K562 (cell line): ENCODE measurements at regions not wholly inside any gene's neighbourhood (a gene's known extent, or its start where the extent isn't known, plus 50 kb on each side); places are given as distances from the start of the nearest gene placed in this dataset.

ENCODE experiments used
- ATAC-seq: fragments of 200-7000 bp; cut with Tn5 transposase; 3 replicates; pipeline ENCODE4 v1.9.1; 2020; ENCODE audit warnings: moderate library complexity
- BruUV-seq: library from RNA; stranded (reverse); fragments of 400-500 nt; replicated peaks from 2 replicates; lab custom pipeline; 2021; lab: Mats Ljungman, UMichigan
- CTCF ChIA-PET: fragments of 300-600 bp; formaldehyde crosslinking; extraction: SDS; loops from one replicate; lab custom pipeline; 2021; ENCODE audit warnings: low intra/inter-chr PET ratio; lab: Yijun Ruan, JAX
- POLR2A ChIA-PET: fragments of 300-600, 350-650 bp; sonication (Branson Sonifier 250); formaldehyde crosslinking; extraction: SDS; loops from one replicate; lab custom pipeline; 2021; ENCODE audit warnings: antibody characterized with exemption, inconsistent platforms; lab: Yijun Ruan, JAX
- DNase-seq, 4 experiments: peaks; one replicate each; pipeline versions ENCODE4 v3.0.0 to v3.0.0-alpha.2; 2011 to 2018; ENCODE audit warnings: low spot score in 3 of 4, mixed read lengths in 3 of 4; ENCODE audit errors: extremely low read depth in 1 of 4
- FAIRE-seq: peaks from 2 replicates; lab custom pipeline; 2011; peaks lifted over from hg19 to GRCh38; lab: Jason Lieb, UNC
- H2AFZ ChIP-seq: 2 replicates; pipeline ENCODE4 v1.6.0; 2011; ENCODE audit warnings: low read depth, low read length, control low read depth, inconsistent platforms
- H3K27ac ChIP-seq: fragments of 200-600 bp; 3 replicates; pipeline ENCODE4 v1.8.0; 2011; ENCODE audit warnings: low read depth, mild to moderate bottlenecking, control low read depth, inconsistent platforms, low read length, moderate library complexity, mixed read lengths; ENCODE audit errors: extremely low read depth
- H3K27me3 ChIP-seq, 2 experiments: fragments of 300-600 bp in 1 of 2; 2 replicates in 1 of 2; 3 replicates in 1 of 2; pipeline versions ENCODE4 v1.6.0 to v1.8.0; 2011; ENCODE audit warnings: inconsistent platforms in 2 of 2, low read length in 2 of 2, mild to moderate bottlenecking in 1 of 2, mixed read lengths in 1 of 2, moderate library complexity in 1 of 2; ENCODE audit not compliant: control insufficient read depth in 2 of 2, insufficient read depth in 2 of 2
- H3K36me3 ChIP-seq: fragments of 300-600 bp; 3 replicates; pipeline ENCODE4 v1.8.0; 2011; ENCODE audit warnings: mild to moderate bottlenecking, low read length, inconsistent platforms; ENCODE audit not compliant: control insufficient read depth, insufficient read depth
- H3K4me1 ChIP-seq, 2 experiments: fragments of 200-600 bp in 1 of 2; replicated peaks in 1 of 2; 2 replicates in 1 of 2; 3 replicates in 1 of 2; pipeline versions ENCODE4 v1.5.1 to v1.8.0; 2011; ENCODE audit warnings: inconsistent platforms in 2 of 2, low read length in 2 of 2, mild to moderate bottlenecking in 1 of 2, mixed read lengths in 1 of 2, moderate library complexity in 1 of 2; ENCODE audit not compliant: control insufficient read depth in 2 of 2, insufficient read depth in 2 of 2
- H3K4me2 ChIP-seq: 2 replicates; pipeline ENCODE4 v1.6.1; 2011; ENCODE audit warnings: low read length, control low read depth, inconsistent platforms, mixed read lengths; ENCODE audit not compliant: insufficient read depth
- H3K4me3 ChIP-seq: fragments of 200-600 bp; sonication (generic), shearing (Covaris generic); 2 replicates; pipeline ENCODE4 v1.5.1; 2016; ENCODE audit warnings: control low read depth, inconsistent platforms
- H3K79me2 ChIP-seq: fragments of 200-600 bp; 3 replicates; pipeline ENCODE4 v1.8.0; 2011; ENCODE audit warnings: low read length, inconsistent platforms; ENCODE audit not compliant: control insufficient read depth, insufficient read depth
- H3K9ac ChIP-seq, 2 experiments: 2 replicates each; pipeline versions ENCODE4 v1.6.0 to v1.6.1; 2011; ENCODE audit warnings: low read depth in 2 of 2, low read length in 2 of 2, control low read depth in 1 of 2, inconsistent platforms in 1 of 2, mild to moderate bottlenecking in 1 of 2, mixed read lengths in 1 of 2; ENCODE audit not compliant: insufficient read depth in 1 of 2
- H3K9me1 ChIP-seq: one replicate; pipeline ENCODE4 v1.6.0; 2011; ENCODE audit warnings: inconsistent platforms, mild to moderate bottlenecking, low read length, moderate library complexity; ENCODE audit not compliant: control insufficient read depth, insufficient read depth
- H3K9me3 ChIP-seq: replicated peaks from 2 replicates; pipeline ENCODE4 v1.5.1; 2011; ENCODE audit warnings: low read depth, low read length, inconsistent platforms; ENCODE audit not compliant: control insufficient read depth, insufficient read depth
- H4K20me1 ChIP-seq: replicated peaks from 2 replicates; pipeline ENCODE4 v1.6.1; 2011; ENCODE audit warnings: low read length, inconsistent platforms, mixed read lengths; ENCODE audit not compliant: control insufficient read depth, insufficient read depth
- ARID2 ChIP-seq: fragments of 450-650 bp; IDR thresholded peaks from 2 replicates; pipeline ENCODE4 v1.6.1; 2017; ENCODE audit warnings: antibody characterized with exemption, mild to moderate bottlenecking
- DLX4 ChIP-seq: fragments of 250-450 bp; sonication (Bioruptor Pico); IDR thresholded peaks from 2 replicates; pipeline ENCODE4 v1.6.1; 2021; ENCODE audit warnings: mild to moderate bottlenecking
- E2F3 ChIP-seq: fragments of 250-450 bp; sonication (Bioruptor Pico); IDR thresholded peaks from 2 replicates; pipeline ENCODE4 v1.4.0; 2020; ENCODE audit warnings: mild to moderate bottlenecking
- ELF4 ChIP-seq: fragments of 450-650 bp; formaldehyde crosslinking; IDR thresholded peaks from 2 replicates; pipeline ENCODE4 v1.4.0; 2022; ENCODE audit warnings: missing genetic modification characterization
- HDAC2 ChIP-seq: fragments of 450-650 bp; IDR thresholded peaks from 2 replicates; pipeline ENCODE4 v1.6.1; 2016; ENCODE audit warnings: mild to moderate bottlenecking
- HNRNPLL ChIP-seq: fragments of 200-400 bp; formaldehyde crosslinking; IDR thresholded peaks from 2 replicates; pipeline ENCODE4 v1.6.1; 2017; ENCODE audit warnings: low read length, low read depth, mild to moderate bottlenecking; ENCODE audit not compliant: poor library complexity, severe bottlenecking
- PCBP2 ChIP-seq: fragments of 200-400 bp; formaldehyde crosslinking; IDR thresholded peaks from 2 replicates; pipeline ENCODE4 v1.6.1; 2018; ENCODE audit warnings: low read length, low read depth, mild to moderate bottlenecking, moderate library complexity; ENCODE audit not compliant: poor library complexity, severe bottlenecking
- TAL1 ChIP-seq: fragments of 450-650 bp; IDR thresholded peaks from 2 replicates; pipeline ENCODE4 v1.6.1; 2016; ENCODE audit warnings: mild to moderate bottlenecking
- TBL1XR1 ChIP-seq, 2 experiments: IDR thresholded peaks; 2 replicates each; pipeline ENCODE4 v1.6.1; 2012; ENCODE audit warnings: improper control_type of control experiment in 2 of 2, low read length in 2 of 2, mild to moderate bottlenecking in 1 of 2
- TFAP4 ChIP-seq: sonication (generic); formaldehyde crosslinking; IDR thresholded peaks from 2 replicates; pipeline ENCODE4 v1.8.0; 2022; ENCODE audit warnings: missing genetic modification reagents, mild to moderate bottlenecking, moderate library complexity, borderline replicate concordance
- YBX1 ChIP-seq: fragments of 450-650 bp; IDR thresholded peaks from 2 replicates; pipeline ENCODE4 v1.7.1; 2016; ENCODE audit warnings: mild to moderate bottlenecking
- WGBS: fragments of 100-300 bp; shearing (Covaris generic); methylation state at CpG from one replicate; pipeline ENCODE4 v1.1.6; 2016; ENCODE audit warnings: low coverage, mixed read lengths; ENCODE audit not compliant: insufficient coverage; ENCODE audit errors: missing lambda C conversion rate; 5-methylcytosine and 5-hydroxymethylcytosine counted together
- in situ Hi-C: fragments of 300-500 bp; cut with MboI; formaldehyde crosslinking; loops from 4 replicates; pipeline ENCODE4 v1.15.0; 2018; ENCODE audit warnings: inconsistent platforms, mixed read lengths
- intact Hi-C: fragments of 100-400 bp; cut with micrococcal nuclease; formaldehyde crosslinking; loops from 2 replicates; pipeline ENCODE4 v1.14.2; 2022
- TF ChIP-seq, protein P1 (sequence below): fragments of 450-650 bp; conservative IDR thresholded peaks from 2 replicates; pipeline ENCODE4 v1.6.1; 2016; ENCODE audit warnings: missing genetic modification characterization, low read depth, mild to moderate bottlenecking, missing compliant biosample characterization, moderate library complexity
- TF ChIP-seq, protein P2 (sequence below): sonication (generic); formaldehyde crosslinking; IDR thresholded peaks from 2 replicates; pipeline ENCODE4 v1.8.1; 2023; ENCODE audit warnings: mild to moderate bottlenecking, missing genetic modification reagents
- TF ChIP-seq, protein P3 (sequence below): fragments of 250-450 bp; sonication (Bioruptor Pico); IDR thresholded peaks from 2 replicates; pipeline ENCODE4 v1.8.0; 2021; ENCODE audit warnings: moderate library complexity, mild to moderate bottlenecking, inconsistent platforms
- TF ChIP-seq, protein P4 (sequence below): fragments of 200-400 bp; formaldehyde crosslinking; IDR thresholded peaks from 2 replicates; pipeline ENCODE4 v1.6.1; 2017; ENCODE audit warnings: mild to moderate bottlenecking, low read depth, low read length, moderate library complexity

GRCh38 chr4:187577941-187578480, 417.6 kb upstream of the ZFP42 start:
- intact Hi-C loops, result no loop called here

More at GRCh38 chr4:187577941-187578480, 417.6 kb upstream of the ZFP42 start:
- Histone ChIP-seq H3K9me1 (no peaks in the 10 kb centered on the region), H3K36me3 (no peaks in the 10 kb centered on the region), H3K79me2 (no peaks in the 10 kb centered on the region), H3K4me3 (no peak overlapping the region), H3K9me3 (no peaks in the 10 kb centered on the region), H4K20me1 (no peaks in the 10 kb centered on the region), H3K27me3 (no peaks in the 10 kb centered on the region), H3K27ac (no peak overlapping the region), H3K4me2 (no peak overlapping the region), H2AFZ (no peak overlapping the region), H3K9ac (no peak overlapping the region), H3K4me1 (no peaks in the 10 kb centered on the region)
- CTCF ChIA-PET, result no interaction called here
- no peak for DNase-seq
- 1% methylated on average over 6 of the region's 6 CpGs for WGBS
- in situ Hi-C loops, result no loop called here
- TF ChIP-seq E2F3 (CRISPR knock-in tag), result no peak
- no peak for TF ChIP-seq ELF4 (CRISPR knock-in tag)
- no peak for TF ChIP-seq ARID2
- TF ChIP-seq YBX1, result no peak
- TF ChIP-seq, protein P1, sequence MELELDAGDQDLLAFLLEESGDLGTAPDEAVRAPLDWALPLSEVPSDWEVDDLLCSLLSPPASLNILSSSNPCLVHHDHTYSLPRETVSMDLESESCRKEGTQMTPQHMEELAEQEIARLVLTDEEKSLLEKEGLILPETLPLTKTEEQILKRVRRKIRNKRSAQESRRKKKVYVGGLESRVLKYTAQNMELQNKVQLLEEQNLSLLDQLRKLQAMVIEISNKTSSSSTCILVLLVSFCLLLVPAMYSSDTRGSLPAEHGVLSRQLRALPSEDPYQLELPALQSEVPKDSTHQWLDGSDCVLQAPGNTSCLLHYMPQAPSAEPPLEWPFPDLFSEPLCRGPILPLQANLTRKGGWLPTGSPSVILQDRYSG, result no peak
- TF ChIP-seq HNRNPLL, result no peak
- TF ChIP-seq, protein P2, sequence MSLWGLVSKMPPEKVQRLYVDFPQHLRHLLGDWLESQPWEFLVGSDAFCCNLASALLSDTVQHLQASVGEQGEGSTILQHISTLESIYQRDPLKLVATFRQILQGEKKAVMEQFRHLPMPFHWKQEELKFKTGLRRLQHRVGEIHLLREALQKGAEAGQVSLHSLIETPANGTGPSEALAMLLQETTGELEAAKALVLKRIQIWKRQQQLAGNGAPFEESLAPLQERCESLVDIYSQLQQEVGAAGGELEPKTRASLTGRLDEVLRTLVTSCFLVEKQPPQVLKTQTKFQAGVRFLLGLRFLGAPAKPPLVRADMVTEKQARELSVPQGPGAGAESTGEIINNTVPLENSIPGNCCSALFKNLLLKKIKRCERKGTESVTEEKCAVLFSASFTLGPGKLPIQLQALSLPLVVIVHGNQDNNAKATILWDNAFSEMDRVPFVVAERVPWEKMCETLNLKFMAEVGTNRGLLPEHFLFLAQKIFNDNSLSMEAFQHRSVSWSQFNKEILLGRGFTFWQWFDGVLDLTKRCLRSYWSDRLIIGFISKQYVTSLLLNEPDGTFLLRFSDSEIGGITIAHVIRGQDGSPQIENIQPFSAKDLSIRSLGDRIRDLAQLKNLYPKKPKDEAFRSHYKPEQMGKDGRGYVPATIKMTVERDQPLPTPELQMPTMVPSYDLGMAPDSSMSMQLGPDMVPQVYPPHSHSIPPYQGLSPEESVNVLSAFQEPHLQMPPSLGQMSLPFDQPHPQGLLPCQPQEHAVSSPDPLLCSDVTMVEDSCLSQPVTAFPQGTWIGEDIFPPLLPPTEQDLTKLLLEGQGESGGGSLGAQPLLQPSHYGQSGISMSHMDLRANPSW (CRISPR knock-in tag), result no peak
- TF ChIP-seq, protein P3, sequence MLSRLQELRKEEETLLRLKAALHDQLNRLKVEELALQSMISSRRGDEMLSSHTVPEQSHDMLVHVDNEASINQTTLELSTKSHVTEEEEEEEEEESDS (CRISPR knock-in tag), result no peak
- no peak for TF ChIP-seq TFAP4 (CRISPR knock-in tag)
- no peak for TF ChIP-seq HDAC2
- no peak for TF ChIP-seq TAL1
- TF ChIP-seq, protein P4, sequence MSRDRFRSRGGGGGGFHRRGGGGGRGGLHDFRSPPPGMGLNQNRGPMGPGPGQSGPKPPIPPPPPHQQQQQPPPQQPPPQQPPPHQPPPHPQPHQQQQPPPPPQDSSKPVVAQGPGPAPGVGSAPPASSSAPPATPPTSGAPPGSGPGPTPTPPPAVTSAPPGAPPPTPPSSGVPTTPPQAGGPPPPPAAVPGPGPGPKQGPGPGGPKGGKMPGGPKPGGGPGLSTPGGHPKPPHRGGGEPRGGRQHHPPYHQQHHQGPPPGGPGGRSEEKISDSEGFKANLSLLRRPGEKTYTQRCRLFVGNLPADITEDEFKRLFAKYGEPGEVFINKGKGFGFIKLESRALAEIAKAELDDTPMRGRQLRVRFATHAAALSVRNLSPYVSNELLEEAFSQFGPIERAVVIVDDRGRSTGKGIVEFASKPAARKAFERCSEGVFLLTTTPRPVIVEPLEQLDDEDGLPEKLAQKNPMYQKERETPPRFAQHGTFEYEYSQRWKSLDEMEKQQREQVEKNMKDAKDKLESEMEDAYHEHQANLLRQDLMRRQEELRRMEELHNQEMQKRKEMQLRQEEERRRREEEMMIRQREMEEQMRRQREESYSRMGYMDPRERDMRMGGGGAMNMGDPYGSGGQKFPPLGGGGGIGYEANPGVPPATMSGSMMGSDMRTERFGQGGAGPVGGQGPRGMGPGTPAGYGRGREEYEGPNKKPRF, result no peak
- no peak for TF ChIP-seq TBL1XR1 (IDR thresholded peaks at IDR 0.05; ENCODE audit: low read length in 2 of 2)
- no peak for TF ChIP-seq PCBP2
- no peak for TF ChIP-seq DLX4 (CRISPR knock-in tag)
- no peak for FAIRE-seq
- ATAC-seq, result no peak
- no TSS peak for BruUV-seq
- POLR2A ChIA-PET, result no interaction called here
